Upper lobe of left lung (tissue), 4 donors: ENCODE measurements at regions not wholly inside any gene's neighbourhood (a gene's known extent, or its start where the extent isn't known, plus 50 kb on each side); places are given as distances from the start of the nearest gene placed in this dataset.

Experiments used
- CTCF ChIP-seq, 6 experiments: fragments of 450-650 bp in 4 of 6; fragments of 200-600 bp in 2 of 6; sonication (generic) in 2 of 6; IDR thresholded peaks; one replicate each; pipeline ENCODE4 v1.5.1; 2016 to 2019; ENCODE audit warnings: antibody characterized with exemption in 6 of 6
- POLR2A ChIP-seq, 4 donors: fragments of 450-650 bp; IDR thresholded peaks; one replicate each; pipeline ENCODE4 v1.5.1; 2016 to 2017; ENCODE audit warnings: antibody characterized with exemption in 4 of 4, mild to moderate bottlenecking in 2 of 4

DNA sequence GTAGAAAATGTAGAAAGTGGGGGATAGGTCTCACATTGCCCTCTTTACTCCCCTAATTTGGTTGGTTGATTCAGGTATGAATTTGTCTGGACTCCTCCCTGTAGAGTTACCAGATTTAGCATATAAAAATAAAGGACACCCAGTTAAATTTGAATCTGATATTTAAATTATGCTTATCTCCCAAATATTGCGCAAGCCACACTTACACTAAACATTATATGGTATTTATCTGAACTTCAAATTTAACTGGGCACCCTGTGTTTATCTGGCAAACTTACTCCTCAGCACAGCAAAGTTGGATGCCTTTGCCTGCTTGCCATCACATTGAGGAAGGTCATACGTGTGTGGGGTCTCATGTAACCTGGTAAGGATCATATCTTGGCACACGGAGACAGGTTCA, 882.4 kb upstream of the FAM98A start:
- no peak for TF ChIP-seq POLR2A (IDR thresholded peaks at IDR 0.05)
- TF ChIP-seq CTCF (IDR thresholded peaks at IDR 0.05): no peak
